H1 (cell line): ENCODE measurements at regions not wholly inside any gene's neighbourhood (a gene's known extent, or its start where the extent isn't known, plus 50 kb on each side); places are given as distances from the start of the nearest gene placed in this dataset.

ENCODE experiments used
- CTCF ChIA-PET: fragments of 300-600 bp; sonication (Branson Sonifier 250); formaldehyde crosslinking; loops from one replicate; lab custom pipeline; 2021; ENCODE audit not compliant: partially characterized antibody; lab: Charles Lee
- POLR2A ChIA-PET: fragments of 300-600 bp; sonication (Branson Sonifier 250); formaldehyde crosslinking; loops from one replicate; lab custom pipeline; 2021; ENCODE audit warnings: inconsistent platforms; ENCODE audit not compliant: partially characterized antibody; lab: Charles Lee
- DNase-seq, 2 experiments: peaks; one replicate each; pipeline versions ENCODE4 v3.0.0 to v3.0.0-alpha.2; 2010 to 2022; ENCODE audit warnings: low spot score in 2 of 2, low read depth in 1 of 2, mixed read lengths in 1 of 2
- FAIRE-seq: peaks from 2 replicates; lab custom pipeline; 2011; peaks lifted over from hg19 to GRCh38; lab: Jason Lieb, UNC
- H2AFZ ChIP-seq: 2 replicates; pipeline ENCODE4 v1.8.1; 2012; ENCODE audit warnings: low read length, inconsistent platforms
- H2AK5ac ChIP-seq: 2 replicates; pipeline ENCODE4 v1.6.1; 2013; ENCODE audit warnings: low read depth, low read length
- H2BK120ac ChIP-seq: replicated peaks from 2 replicates; pipeline ENCODE3; 2013; ENCODE audit warnings: low read depth, low read length, inconsistent platforms
- H2BK12ac ChIP-seq: 2 replicates; pipeline ENCODE4 v1.6.1; 2013; ENCODE audit warnings: low read depth, low read length
- H2BK15ac ChIP-seq: 2 replicates; pipeline ENCODE4 v1.6.1; 2013; ENCODE audit warnings: low read length
- H2BK20ac ChIP-seq: 2 replicates; pipeline ENCODE4 v1.6.1; 2013; ENCODE audit warnings: low read length
- H2BK5ac ChIP-seq: 2 replicates; pipeline ENCODE4 v1.6.1; 2013; ENCODE audit warnings: low read depth, low read length
- H3K14ac ChIP-seq: 2 replicates; pipeline ENCODE4 v1.6.1; 2013; ENCODE audit warnings: inconsistent platforms; ENCODE audit not compliant: insufficient read length
- H3K18ac ChIP-seq: 2 replicates; pipeline ENCODE4 v1.6.1; 2013; ENCODE audit warnings: low read length; ENCODE audit errors: extremely low read depth
- H3K23ac ChIP-seq: 2 replicates; pipeline ENCODE4 v1.6.1; 2013; ENCODE audit warnings: inconsistent platforms; ENCODE audit not compliant: insufficient read length
- H3K23me2 ChIP-seq: 2 replicates; pipeline ENCODE4 v1.6.1; 2013; ENCODE audit warnings: low read depth, low read length
- H3K27ac ChIP-seq: 2 replicates; pipeline ENCODE4 v1.6.1; 2011; ENCODE audit warnings: low read depth, low read length, inconsistent platforms
- H3K27me3 ChIP-seq, 4 experiments: replicated peaks in 1 of 4; 1 replicate in 1 of 4; 2 replicates in 3 of 4; pipeline versions ENCODE4 v1.6.1 to v1.8.1; 2011 to 2013; ENCODE audit warnings: low read length in 3 of 4, mild to moderate bottlenecking in 3 of 4, inconsistent platforms in 2 of 4, mixed read lengths in 2 of 4, moderate library complexity in 1 of 4; ENCODE audit not compliant: control insufficient read depth in 3 of 4, insufficient read depth in 3 of 4; ENCODE audit errors: extremely low read depth in 1 of 4
- H3K36me3 ChIP-seq, 4 experiments: 2 replicates each; pipeline versions ENCODE4 v1.6.1 to v1.8.1; 2011 to 2013; ENCODE audit warnings: mild to moderate bottlenecking in 4 of 4, low read length in 3 of 4, moderate library complexity in 2 of 4, control low read depth in 1 of 4, inconsistent platforms in 1 of 4; ENCODE audit not compliant: insufficient read depth in 4 of 4, control insufficient read depth in 2 of 4
- H3K4ac ChIP-seq: replicated peaks from 2 replicates; pipeline ENCODE3; 2013; ENCODE audit warnings: low read length, low read depth, mixed read lengths, inconsistent platforms; ENCODE audit not compliant: insufficient read length
- H3K4me1 ChIP-seq, 4 experiments: replicated peaks in 1 of 4; 1 replicate in 1 of 4; 2 replicates in 3 of 4; pipeline versions ENCODE4 v1.6.1 to v1.8.1; 2011 to 2013; ENCODE audit warnings: low read length in 3 of 4, inconsistent platforms in 2 of 4, mixed read lengths in 1 of 4; ENCODE audit not compliant: insufficient read depth in 4 of 4, control insufficient read depth in 3 of 4
- H3K4me2 ChIP-seq, 2 experiments: 2 replicates each; pipeline versions ENCODE4 v1.6.1 to v1.8.1; 2011 to 2013; ENCODE audit warnings: low read depth in 2 of 2, low read length in 2 of 2, control low read depth in 1 of 2, inconsistent platforms in 1 of 2, mild to moderate bottlenecking in 1 of 2; ENCODE audit not compliant: insufficient read depth in 1 of 2
- H3K4me3 ChIP-seq, 4 experiments: fragments of 200-600, 300-600 bp in 1 of 4; sonication (generic), shearing (Covaris generic), sonication (Bioruptor Twin) in 1 of 4; 2 replicates each; pipeline versions ENCODE4 v1.5.1 to v1.8.1; 2011 to 2016; ENCODE audit warnings: low read length in 4 of 4, low read depth in 3 of 4, control low read depth in 2 of 4, inconsistent platforms in 2 of 4, mild to moderate bottlenecking in 2 of 4, mixed read lengths in 1 of 4, moderate library complexity in 1 of 4; ENCODE audit not compliant: insufficient read depth in 2 of 4; ENCODE audit errors: extremely low read depth in 1 of 4
- H3K56ac ChIP-seq: replicated peaks from 2 replicates; pipeline ENCODE3; 2013; ENCODE audit warnings: low read depth, mild to moderate bottlenecking, mixed read lengths, low read length, inconsistent platforms; ENCODE audit not compliant: insufficient read length
- H3K79me1 ChIP-seq: 2 replicates; pipeline ENCODE4 v1.6.1; 2013; ENCODE audit warnings: low read depth, low read length, control low read depth
- H3K79me2 ChIP-seq, 2 experiments: 2 replicates each; pipeline versions ENCODE4 v1.6.1 to v1.8.1; 2012 to 2013; ENCODE audit warnings: low read length in 2 of 2, mild to moderate bottlenecking in 2 of 2, inconsistent platforms in 1 of 2; ENCODE audit not compliant: insufficient read depth in 2 of 2, control insufficient read depth in 1 of 2
- H3K9ac ChIP-seq, 4 experiments: replicated peaks in 1 of 4; 1 replicate in 1 of 4; 2 replicates in 3 of 4; pipeline versions ENCODE4 v1.6.1 to v1.8.1; 2011 to 2013; ENCODE audit warnings: low read depth in 3 of 4, low read length in 3 of 4, control low read depth in 2 of 4, mild to moderate bottlenecking in 2 of 4, moderate library complexity in 2 of 4, inconsistent platforms in 1 of 4; ENCODE audit errors: extremely low read depth in 1 of 4
- H3K9me3 ChIP-seq, 2 experiments: 2 replicates each; pipeline versions ENCODE4 v1.6.1 to v1.8.1; 2012 to 2013; ENCODE audit warnings: mild to moderate bottlenecking in 2 of 2, moderate library complexity in 2 of 2, control low read depth in 1 of 2, inconsistent platforms in 1 of 2, low read depth in 1 of 2, low read length in 1 of 2, mixed read lengths in 1 of 2; ENCODE audit not compliant: insufficient read depth in 2 of 2
- H4K20me1 ChIP-seq, 2 experiments: replicated peaks in 1 of 2; 2 replicates each; pipeline versions ENCODE3 to v1.8.1; 2011 to 2013; ENCODE audit warnings: inconsistent platforms in 2 of 2, low read length in 2 of 2, mild to moderate bottlenecking in 1 of 2; ENCODE audit not compliant: insufficient read depth in 2 of 2, control insufficient read depth in 1 of 2
- H4K5ac ChIP-seq: 2 replicates; pipeline ENCODE4 v1.6.1; 2013; ENCODE audit warnings: low read length, low read depth, mixed read lengths, inconsistent platforms; ENCODE audit not compliant: insufficient read length
- H4K8ac ChIP-seq: 2 replicates; pipeline ENCODE4 v1.8.0; 2013; ENCODE audit warnings: mild to moderate bottlenecking, moderate library complexity, low read length, inconsistent platforms; ENCODE audit not compliant: insufficient read depth; ENCODE audit errors: extremely low read depth
- H4K91ac ChIP-seq: replicated peaks from 2 replicates; pipeline ENCODE3; 2013; ENCODE audit warnings: low read length, mixed read lengths, inconsistent platforms; ENCODE audit not compliant: insufficient read length
- BRCA1 ChIP-seq: IDR thresholded peaks from 2 replicates; pipeline ENCODE4 v1.6.1; 2012; ENCODE audit warnings: low read depth, low read length, improper control_type of control experiment
- CHD2 ChIP-seq: IDR thresholded peaks from 2 replicates; pipeline ENCODE4 v1.6.1; 2012; ENCODE audit warnings: low read length, improper control_type of control experiment
- HDAC6 ChIP-seq: IDR thresholded peaks from one replicate; pipeline ENCODE4 v1.7.1; 2012; ENCODE audit warnings: low read depth, mild to moderate bottlenecking, inconsistent platforms, low read length, moderate library complexity
- JUND ChIP-seq: IDR thresholded peaks from 2 replicates; pipeline ENCODE4 v1.6.1; 2011; ENCODE audit warnings: mild to moderate bottlenecking, improper control_type of control experiment, low read length
- KDM1A ChIP-seq: fragments of 200-600, 300-600 bp; sonication (generic); IDR thresholded peaks from 2 replicates; pipeline ENCODE4 v1.7.1; 2016; ENCODE audit warnings: mild to moderate bottlenecking, low read length, borderline replicate concordance
- PHF8 ChIP-seq: fragments of 200-600 bp; sonication (generic); conservative IDR thresholded peaks from 2 replicates; pipeline ENCODE4 v1.7.1; 2012; ENCODE audit warnings: low read depth, mild to moderate bottlenecking, inconsistent platforms, low read length, moderate library complexity
- RAD21 ChIP-seq, 2 experiments: IDR thresholded peaks in 1 of 2; conservative IDR thresholded peaks in 1 of 2; 2 replicates each; pipeline ENCODE4 v1.6.1; 2011; ENCODE audit warnings: low read depth in 2 of 2, low read length in 2 of 2, improper control_type of control experiment in 1 of 2, inconsistent platforms in 1 of 2, mild to moderate bottlenecking in 1 of 2, moderate library complexity in 1 of 2
- SIRT6 ChIP-seq: IDR thresholded peaks from one replicate; pipeline ENCODE4 v1.7.1; 2012; ENCODE audit warnings: low read length, inconsistent platforms
- SUZ12 ChIP-seq: fragments of 200-600 bp; sonication (generic); IDR thresholded peaks from 2 replicates; pipeline ENCODE4 v1.6.1; 2012; ENCODE audit warnings: mild to moderate bottlenecking, inconsistent platforms, low read length, moderate library complexity, mixed read lengths
- TAF7 ChIP-seq: optimal IDR thresholded peaks from 2 replicates; pipeline ENCODE3; 2011; ENCODE audit warnings: low read depth, mild to moderate bottlenecking, inconsistent platforms, low read length, moderate library complexity, borderline replicate concordance
- YY1 ChIP-seq: IDR thresholded peaks from 2 replicates; pipeline ENCODE4 v1.6.1; 2011; ENCODE audit warnings: low read depth, mild to moderate bottlenecking, low read length
- ZNF274 ChIP-seq: IDR thresholded peaks from 2 replicates; pipeline ENCODE4 v1.7.0; 2012; ENCODE audit warnings: low read length, borderline replicate concordance; ENCODE audit errors: extremely low read depth
- WGBS, 2 experiments: shearing (Covaris generic) in 1 of 2; methylation state at CpG; one replicate each; pipeline versions ENCODE4 v1.1.6 to v1.1.7; 2013 to 2015; ENCODE audit warnings: low lambda C conversion rate in 2 of 2, mixed read lengths in 2 of 2, inconsistent platforms in 1 of 2, low coverage in 1 of 2, missing lambda C conversion rate in 1 of 2; ENCODE audit not compliant: insufficient replicate concordance in 2 of 2, insufficient coverage in 1 of 2, insufficient read length in 1 of 2; ENCODE audit errors: extremely low coverage in 1 of 2, missing lambda C conversion rate in 1 of 2; 5-methylcytosine and 5-hydroxymethylcytosine counted together

DNA sequence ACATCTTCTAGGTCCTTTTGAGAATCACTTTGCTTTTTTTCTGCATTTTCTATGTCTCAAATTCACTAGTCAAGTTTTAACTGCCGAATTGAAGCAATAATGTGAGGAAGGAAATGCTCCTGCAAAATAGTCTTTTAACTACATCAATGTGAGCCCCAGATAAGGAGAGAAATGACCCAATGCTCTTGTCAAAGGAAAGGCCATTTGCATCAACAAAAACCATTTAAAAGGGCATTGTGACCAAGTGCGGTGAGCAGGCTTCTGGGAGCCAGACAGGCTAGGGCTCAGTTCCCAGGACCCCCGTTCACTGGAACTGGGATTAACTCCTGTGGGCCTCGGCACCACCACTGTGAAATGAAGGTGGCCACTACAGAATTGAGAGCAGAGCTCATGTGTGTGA is 127.9 kb upstream of the EEPD1 start:
- Histone ChIP-seq H3K4me3 (no peak overlapping the region), H3K4me1 (peaks cover 0 to 5% (median 0%) of the 10 kb centered on the region in 4 experiments; a peak in 2 of 7 replicates), H3K4me2 (no peak overlapping the region), H3K56ac (no peak overlapping the region), H3K14ac (no peak overlapping the region), H3K4ac (no peak overlapping the region), H4K20me1 (no peaks in the 10 kb centered on the region), H2BK20ac (no peak overlapping the region), H3K23ac (no peak overlapping the region), H3K23me2 (no peaks in the 10 kb centered on the region), H3K36me3 (no peaks in the 10 kb centered on the region), H3K27me3 (no peaks in the 10 kb centered on the region), H3K79me2 (no peaks in the 10 kb centered on the region), H4K5ac (no peak overlapping the region), H2BK5ac (no peak overlapping the region), H2BK15ac (no peak overlapping the region), H3K79me1 (no peaks in the 10 kb centered on the region), H3K9me3 (no peaks in the 10 kb centered on the region), H3K9ac (no peak overlapping the region)
- ChIA-PET POLR2A (no interaction called here), CTCF (interaction anchor here (1.0 to 1.1 kb wide), 3 partner anchors 9 to 198 kb away, joined by 3 read pairs; no protein-coding TSS in a partner anchor)
- 83% methylated on average over 4 of the region's 4 CpGs; no CpG with 5 or more reads in 1 of the 2 experiments for WGBS, 2 experiments
- no peak for DNase-seq
- no peak for TF ChIP-seq JUND
- TF ChIP-seq SIRT6 = no peak
- no peak for TF ChIP-seq PHF8
- no peak for TF ChIP-seq SUZ12
- TF ChIP-seq YY1 = no peak
- no peak for TF ChIP-seq TAF7
- no peak for TF ChIP-seq CHD2
- TF ChIP-seq ZNF274 = no peak
- no peak for TF ChIP-seq KDM1A
- TF ChIP-seq RAD21 (IDR thresholded peaks at IDR 0.05 in 1 of 2, conservative IDR thresholded peaks at IDR 0.05 in 1 of 2; ENCODE audit: low read depth in 2 of 2, low read length in 2 of 2) = no peak
- TF ChIP-seq BRCA1 = no peak
- no peak for TF ChIP-seq HDAC6
- TF ChIP-seq, all 59 proteins: peak for 0
- Histone ChIP-seq H4K91ac (no peak overlapping the region), H2BK12ac (no peak overlapping the region), H2BK120ac (no peak overlapping the region), H2AK5ac (no peak overlapping the region), H3K27ac (no peak overlapping the region), H4K8ac (no peak overlapping the region), H3K18ac (no peak overlapping the region), H2AFZ (no peak overlapping the region)
- no peak for FAIRE-seq
